ENCODE measurements at regions not wholly inside any gene's neighbourhood (a gene's known extent, or its start where the extent isn't known, plus 50 kb on each side); places are given as distances from the start of the nearest gene placed in this dataset.

GRCh38 chr20:24365670-24366069, 103.8 kb upstream of the SYNDIG1 start:
- 80 to 83% methylated on average over 3 of the region's 3 CpGs for WGBS, 2 donors
- DNase-seq (ENCODE audit: low spot score in 2 of 2): no peak
- TF ChIP-seq POLR2A (IDR thresholded peaks at IDR 0.05) (no peak), EP300 (IDR thresholded peaks at IDR 0.05) (no peak), CTCF (IDR thresholded peaks at IDR 0.05) (no peak)
- Histone ChIP-seq H3K27me3 (no peaks in the 10 kb centered on the region), H3K36me3 (no peaks in the 10 kb centered on the region), H3K27ac (no peak overlapping the region), H3K4me3 (no peak overlapping the region), H3K4me1 (no peaks in the 10 kb centered on the region), H3K9me3 (peaks cover 0 to 13% (median 0%) of the 10 kb centered on the region in 4 donors)

DNA sequence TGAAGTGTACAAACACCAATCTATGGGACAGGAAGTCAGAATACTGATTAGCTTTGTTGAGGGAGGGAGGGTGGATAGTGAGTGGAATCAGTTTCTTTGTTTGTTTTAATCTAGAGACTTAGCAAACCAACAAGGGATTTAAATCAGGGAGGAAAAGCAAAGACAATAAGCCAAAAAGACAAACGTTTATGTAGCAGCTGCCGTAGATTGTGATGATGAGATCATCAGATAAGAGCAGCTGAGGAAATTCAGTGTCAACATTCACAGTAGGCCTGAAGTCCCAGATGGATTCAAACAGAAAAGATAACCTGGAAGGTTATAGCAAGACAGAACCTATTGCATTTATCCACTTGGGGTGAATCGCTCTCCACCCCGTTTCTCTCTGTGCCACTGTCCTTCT, 104.9 kb upstream of the SYNDIG1 start:
- Histone ChIP-seq H3K4me1 (no peaks in the 10 kb centered on the region), H3K27ac (no peak overlapping the region), H3K27me3 (no peaks in the 10 kb centered on the region), H3K9me3 (peaks cover 0 to 13% (median 0%) of the 10 kb centered on the region in 4 donors), H3K4me3 (no peak overlapping the region), H3K36me3 (no peaks in the 10 kb centered on the region)
- TF ChIP-seq EP300 (IDR thresholded peaks at IDR 0.05) (no peak), POLR2A (IDR thresholded peaks at IDR 0.05) (no peak), CTCF (IDR thresholded peaks at IDR 0.05) (no peak)
- WGBS, 2 donors: 43 to 46% methylated on average over 4 of the region's 4 CpGs
- DNase-seq (ENCODE audit: low spot score in 2 of 2): no peak

DNA sequence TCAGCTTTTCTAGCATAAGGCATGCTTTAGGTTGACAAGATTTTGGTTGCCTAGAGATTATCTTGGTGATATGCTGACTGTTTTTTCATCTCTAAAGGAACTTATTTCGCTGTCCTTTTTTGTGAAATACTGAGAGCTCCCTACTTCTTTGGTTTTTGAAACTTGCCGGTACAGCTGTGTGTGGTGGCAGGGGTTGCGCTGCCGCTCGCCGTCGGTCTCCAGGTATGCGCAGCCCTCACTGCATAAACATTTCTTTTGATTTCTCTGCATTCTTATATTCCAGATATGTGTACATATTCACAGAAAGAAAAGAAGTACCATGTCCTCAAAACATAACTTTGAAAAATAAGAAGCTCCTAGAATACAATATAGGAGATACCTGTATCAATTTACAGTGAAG, 106.4 kb upstream of the SYNDIG1 start:
- no peak for DNase-seq (ENCODE audit: low spot score in 2 of 2)
- H3K36me3 ChIP-seq: no peaks in the 10 kb centered on the region
- peaks cover 0 to 13% (median 0%) of the 10 kb centered on the region in 4 donors for H3K9me3 ChIP-seq
- no peaks in the 10 kb centered on the region for H3K27me3 ChIP-seq
- no peaks in the 10 kb centered on the region for H3K4me1 ChIP-seq
- WGBS, 2 donors: 84 to 85% methylated on average over 8 of the region's 8 CpGs
- TF ChIP-seq CTCF (IDR thresholded peaks at IDR 0.05) (no peak), POLR2A (IDR thresholded peaks at IDR 0.05) (no peak), EP300 (IDR thresholded peaks at IDR 0.05) (no peak)
- no peak overlapping the region for H3K27ac ChIP-seq
- H3K4me3 ChIP-seq: no peak overlapping the region

DNA sequence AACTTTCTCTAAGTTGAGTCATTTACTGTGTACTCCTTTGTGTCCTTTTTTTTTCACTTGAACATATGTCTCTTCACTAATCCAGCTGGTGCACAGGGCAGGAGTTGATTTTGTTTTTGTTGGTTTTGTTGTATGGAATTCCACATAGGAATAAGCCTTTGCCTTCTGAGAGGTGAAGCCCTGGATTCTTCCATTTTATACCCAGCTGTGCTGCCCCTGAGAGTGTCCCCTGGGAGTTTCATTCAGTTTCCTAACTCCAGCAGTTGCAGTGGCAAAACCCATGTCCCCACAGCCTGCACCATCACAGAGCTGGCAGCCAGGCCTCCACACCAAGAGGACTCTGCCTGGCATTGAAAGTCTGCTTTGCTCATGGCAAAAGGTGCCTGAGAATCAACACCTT, 107.3 kb upstream of the SYNDIG1 start:
- Histone ChIP-seq H3K4me3 (no peak overlapping the region), H3K9me3 (peaks cover 0 to 13% (median 0%) of the 10 kb centered on the region in 4 donors), H3K4me1 (no peaks in the 10 kb centered on the region), H3K27me3 (no peaks in the 10 kb centered on the region), H3K36me3 (no peaks in the 10 kb centered on the region), H3K27ac (no peak overlapping the region)
- no peak for TF ChIP-seq CTCF (IDR thresholded peaks at IDR 0.05)
- TF ChIP-seq EP300 (IDR thresholded peaks at IDR 0.05): no peak
- TF ChIP-seq POLR2A (IDR thresholded peaks at IDR 0.05): no peak
- no peak for DNase-seq (ENCODE audit: low spot score in 2 of 2)

GRCh38 chr20:24361541-24361940, 107.9 kb upstream of the SYNDIG1 start:
- Histone ChIP-seq H3K4me3 (no peak overlapping the region), H3K36me3 (no peaks in the 10 kb centered on the region), H3K9me3 (peaks cover 0 to 13% (median 0%) of the 10 kb centered on the region in 4 donors), H3K4me1 (no peaks in the 10 kb centered on the region), H3K27ac (no peak overlapping the region), H3K27me3 (no peaks in the 10 kb centered on the region)
- 58 to 65% methylated on average over 2 of the region's 2 CpGs for WGBS, 2 donors
- TF ChIP-seq POLR2A (IDR thresholded peaks at IDR 0.05): no peak
- TF ChIP-seq CTCF (IDR thresholded peaks at IDR 0.05): no peak
- no peak for TF ChIP-seq EP300 (IDR thresholded peaks at IDR 0.05)
- DNase-seq (ENCODE audit: low spot score in 2 of 2): no peak

Measured in tibial nerve (tissue), 4 donors.